Neuronal stem cell (in vitro differentiated cells): ENCODE measurements at regions not wholly inside any gene's neighbourhood (a gene's known extent, or its start where the extent isn't known, plus 50 kb on each side); places are given as distances from the start of the nearest gene placed in this dataset.
"Not testable (repeated sequence)": the region's sequence is repeated elsewhere in the genome, so short reads cannot be mapped to it uniquely, and the experiment has no call there.

Experiments used
- DNase-seq: peaks from one replicate; pipeline ENCODE4 v3.0.0-alpha.2; 2013; ENCODE audit warnings: low spot score
- H2AFZ ChIP-seq: one replicate; pipeline ENCODE4 v1.6.1; 2013; ENCODE audit warnings: mild to moderate bottlenecking, low read length, inconsistent platforms
- H2AK5ac ChIP-seq: 2 replicates; pipeline ENCODE4 v1.6.1; 2013; ENCODE audit warnings: low read depth, mild to moderate bottlenecking, inconsistent platforms, low read length, moderate library complexity, mixed read lengths
- H2BK120ac ChIP-seq: 2 replicates; pipeline ENCODE4 v1.6.1; 2013; ENCODE audit warnings: low read depth, mild to moderate bottlenecking, inconsistent platforms, low read length, moderate library complexity, mixed read lengths
- H2BK12ac ChIP-seq: one replicate; pipeline ENCODE4 v1.6.1; 2013; ENCODE audit warnings: low read length, inconsistent platforms
- H2BK15ac ChIP-seq: 2 replicates; pipeline ENCODE4 v1.6.1; 2013; ENCODE audit warnings: mild to moderate bottlenecking, low read length, inconsistent platforms, mixed read lengths
- H2BK5ac ChIP-seq: one replicate; pipeline ENCODE4 v1.6.1; 2013; ENCODE audit warnings: inconsistent platforms, mild to moderate bottlenecking, low read length, moderate library complexity
- H3K14ac ChIP-seq: one replicate; pipeline ENCODE4 v1.6.1; 2013; ENCODE audit warnings: low read length, inconsistent platforms
- H3K18ac ChIP-seq: 2 replicates; pipeline ENCODE4 v1.6.1; 2013; ENCODE audit warnings: low read length, inconsistent platforms
- H3K23ac ChIP-seq: 2 replicates; pipeline ENCODE4 v1.6.1; 2013; ENCODE audit warnings: low read depth, mild to moderate bottlenecking, mixed read lengths, low read length, inconsistent platforms; ENCODE audit not compliant: poor library complexity
- H3K27ac ChIP-seq: replicated peaks from 3 replicates; pipeline ENCODE4 v1.5.1; 2013; ENCODE audit warnings: low read length, inconsistent platforms
- H3K27me3 ChIP-seq, 3 experiments: 2 replicates each; pipeline ENCODE4 v1.6.1; 2013; ENCODE audit warnings: low read length in 3 of 3, mild to moderate bottlenecking in 2 of 3, inconsistent platforms in 1 of 3, low read depth in 1 of 3, mixed read lengths in 1 of 3, moderate library complexity in 1 of 3; ENCODE audit not compliant: control insufficient read depth in 3 of 3, insufficient read depth in 3 of 3
- H3K36me3 ChIP-seq, 2 donors: replicated peaks in 1 of 2; 2 replicates each; pipeline ENCODE4 v1.6.1; 2013; ENCODE audit warnings: low read length in 2 of 2; ENCODE audit not compliant: control insufficient read depth in 2 of 2, insufficient read depth in 2 of 2
- H3K4ac ChIP-seq: 2 replicates; pipeline ENCODE4 v1.6.1; 2013; ENCODE audit warnings: inconsistent platforms, mild to moderate bottlenecking, low read length, moderate library complexity
- H3K4me1 ChIP-seq, 2 donors: 1 replicate in 1 of 2; 2 replicates in 1 of 2; pipeline ENCODE4 v1.6.1; 2013; ENCODE audit warnings: low read length in 2 of 2, low read depth in 1 of 2; ENCODE audit not compliant: control insufficient read depth in 2 of 2, insufficient read depth in 1 of 2
- H3K4me2 ChIP-seq: one replicate; pipeline ENCODE4 v1.6.1; 2013; ENCODE audit warnings: mild to moderate bottlenecking, low read length, inconsistent platforms; ENCODE audit not compliant: insufficient read depth, poor library complexity, severe bottlenecking
- H3K4me3 ChIP-seq, 2 donors: 2 replicates each; pipeline ENCODE4 v1.5.1; 2013; ENCODE audit warnings: low read length in 2 of 2, mild to moderate bottlenecking in 2 of 2, inconsistent platforms in 1 of 2, moderate library complexity in 1 of 2
- H3K79me1 ChIP-seq: one replicate; pipeline ENCODE4 v1.6.1; 2013; ENCODE audit warnings: low read depth, mild to moderate bottlenecking, inconsistent platforms, low read length, moderate library complexity
- H3K9ac ChIP-seq: one replicate; pipeline ENCODE4 v1.6.1; 2013; ENCODE audit warnings: mild to moderate bottlenecking, low read depth, low read length, inconsistent platforms; ENCODE audit not compliant: poor library complexity
- H3K9me3 ChIP-seq, 2 donors: replicated peaks in 1 of 2; 2 replicates each; pipeline versions ENCODE3 to v1.6.1; 2013; ENCODE audit warnings: low read length in 2 of 2, mild to moderate bottlenecking in 2 of 2, inconsistent platforms in 1 of 2, low read depth in 1 of 2, mixed read lengths in 1 of 2, moderate library complexity in 1 of 2; ENCODE audit not compliant: control insufficient read depth in 2 of 2, insufficient read depth in 1 of 2
- H4K8ac ChIP-seq: one replicate; pipeline ENCODE4 v1.6.1; 2013; ENCODE audit warnings: low read depth, mild to moderate bottlenecking, inconsistent platforms, low read length, moderate library complexity
- H4K91ac ChIP-seq: one replicate; pipeline ENCODE4 v1.6.1; 2013; ENCODE audit warnings: low read length, low read depth, mild to moderate bottlenecking, inconsistent platforms; ENCODE audit not compliant: poor library complexity
- WGBS, 2 donors: extraction: QIAGEN DNeasy Blood & Tissue Kit; methylation state at CpG; one replicate each; pipeline ENCODE4 v1.1.7; 2013; ENCODE audit warnings: missing lambda C conversion rate in 2 of 2, mixed read lengths in 1 of 2; ENCODE audit not compliant: insufficient read length in 2 of 2, insufficient replicate concordance in 1 of 2; ENCODE audit errors: extremely low coverage in 2 of 2; 5-methylcytosine and 5-hydroxymethylcytosine counted together

DNA sequence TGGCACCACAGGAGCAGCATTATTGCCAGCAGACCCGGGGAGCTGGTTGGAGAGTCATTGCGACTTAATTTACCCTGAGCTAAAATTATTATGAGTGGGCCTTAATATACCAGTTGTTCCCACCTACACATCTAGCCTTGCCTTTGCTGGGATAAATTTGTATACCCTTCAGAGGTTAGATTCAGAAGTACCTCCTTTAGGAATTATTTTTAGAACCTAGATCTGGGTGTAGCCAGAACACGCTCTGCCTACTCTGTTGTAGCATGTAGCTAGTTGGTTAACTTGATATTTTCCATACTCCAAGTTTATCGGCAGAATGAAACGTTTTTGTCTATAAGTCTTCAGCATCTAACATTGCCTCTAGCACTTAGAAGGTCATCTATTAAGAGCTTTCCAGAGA, 65.5 kb upstream of the SEC22B start:
- H3K27me3 ChIP-seq, H3K23ac ChIP-seq, H3K4me2 ChIP-seq, H2BK120ac ChIP-seq, H3K27ac ChIP-seq, H3K4me3 ChIP-seq, H4K91ac ChIP-seq, H2BK15ac ChIP-seq, H2AFZ ChIP-seq, H3K18ac ChIP-seq, H3K36me3 ChIP-seq, H2AK5ac ChIP-seq, DNase-seq, H4K8ac ChIP-seq, H3K9me3 ChIP-seq, H3K4me1 ChIP-seq, H3K4ac ChIP-seq, H3K9ac ChIP-seq, H3K14ac ChIP-seq, H3K79me1 ChIP-seq, H2BK5ac ChIP-seq, H2BK12ac ChIP-seq: not testable (repeated sequence)
- WGBS, 2 donors = no CpG with 5 or more reads among the region's 5 CpGs

DNA sequence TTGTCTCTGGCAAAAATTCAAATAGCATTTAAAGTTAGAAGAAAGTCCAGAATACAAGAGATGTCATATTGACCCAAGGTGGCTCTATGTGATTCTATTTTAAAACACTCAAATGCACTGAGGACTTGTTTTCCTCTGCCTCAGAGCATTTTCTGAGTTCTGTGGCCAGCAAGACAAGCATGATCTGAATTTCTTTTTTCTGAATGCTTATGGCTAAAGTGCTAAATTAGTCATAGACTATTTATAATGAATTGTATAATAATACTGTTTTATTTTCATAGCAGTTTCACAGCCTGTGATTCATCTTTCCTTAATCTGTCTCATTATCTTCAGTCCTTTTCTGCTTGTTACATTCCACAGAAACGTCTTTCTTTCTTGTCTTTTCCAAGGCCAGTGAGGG, 63.9 kb upstream of the SEC22B start:
- H2BK120ac ChIP-seq, H3K4me1 ChIP-seq, H3K18ac ChIP-seq, H2AFZ ChIP-seq, H3K14ac ChIP-seq, H3K9me3 ChIP-seq, H2BK12ac ChIP-seq, DNase-seq, H2AK5ac ChIP-seq, H3K4ac ChIP-seq, H3K4me2 ChIP-seq, H4K8ac ChIP-seq, H3K36me3 ChIP-seq, H3K9ac ChIP-seq, H3K4me3 ChIP-seq, H3K23ac ChIP-seq, H4K91ac ChIP-seq, H3K79me1 ChIP-seq, H3K27me3 ChIP-seq, H3K27ac ChIP-seq, H2BK5ac ChIP-seq, H2BK15ac ChIP-seq: not testable (repeated sequence)
- no CpG with 5 or more reads among the region's 1 CpG for WGBS, 2 donors

DNA sequence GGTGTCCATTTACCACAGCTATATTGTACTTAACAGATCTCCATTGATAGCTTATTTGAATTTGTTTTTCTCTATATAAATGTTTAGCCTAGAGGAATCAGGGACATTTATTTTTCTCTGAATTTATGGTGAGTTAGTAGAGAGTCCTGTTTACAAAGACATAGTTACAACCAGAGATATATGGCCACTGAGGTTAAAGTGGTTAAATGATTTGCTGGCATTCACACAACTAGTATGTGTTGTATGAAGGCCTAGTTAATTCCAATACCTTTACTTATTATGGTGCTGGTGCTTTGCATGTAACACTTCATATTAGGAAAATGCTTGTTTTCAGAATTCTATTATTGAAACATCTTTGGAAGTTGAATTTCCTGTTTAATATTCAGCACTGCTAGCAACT, 63.0 kb upstream of the SEC22B start:
- not testable (repeated sequence) for H3K79me1 ChIP-seq, DNase-seq, H2AFZ ChIP-seq, H3K14ac ChIP-seq, H3K4me3 ChIP-seq, H4K91ac ChIP-seq, H3K27me3 ChIP-seq, H4K8ac ChIP-seq, H3K23ac ChIP-seq, H2BK15ac ChIP-seq, H2BK120ac ChIP-seq, H3K4me2 ChIP-seq, H3K4me1 ChIP-seq, H2BK5ac ChIP-seq, H2AK5ac ChIP-seq, H3K9ac ChIP-seq, H3K9me3 ChIP-seq, H2BK12ac ChIP-seq, H3K27ac ChIP-seq, H3K4ac ChIP-seq, H3K36me3 ChIP-seq, H3K18ac ChIP-seq

DNA sequence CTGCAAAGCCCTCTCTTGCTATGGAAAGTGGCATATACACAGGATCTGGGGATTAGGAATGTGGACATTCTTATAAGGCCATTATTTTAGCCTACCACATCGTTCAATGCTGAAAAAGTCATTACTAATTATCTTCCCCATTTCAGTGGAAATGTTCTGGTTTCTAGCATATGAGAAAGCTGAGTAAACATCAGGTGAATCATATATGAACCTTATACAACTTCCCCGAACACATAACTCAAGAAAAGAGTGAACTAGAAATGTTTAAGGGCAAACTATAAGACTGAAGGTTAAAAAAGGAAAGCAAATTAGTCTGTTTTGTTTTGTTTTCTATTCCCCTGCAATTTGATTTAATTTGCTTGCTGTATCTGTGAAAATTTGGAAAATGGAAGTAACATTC, 62.5 kb upstream of the SEC22B start:
- H3K4me3 ChIP-seq, H3K36me3 ChIP-seq, DNase-seq, H3K27me3 ChIP-seq, H3K18ac ChIP-seq, H2BK5ac ChIP-seq, H3K4me2 ChIP-seq, H2AK5ac ChIP-seq, H4K91ac ChIP-seq, H3K4me1 ChIP-seq, H3K9ac ChIP-seq, H2BK15ac ChIP-seq, H2AFZ ChIP-seq, H3K27ac ChIP-seq, H3K4ac ChIP-seq, H3K23ac ChIP-seq, H2BK120ac ChIP-seq, H3K14ac ChIP-seq, H2BK12ac ChIP-seq, H4K8ac ChIP-seq, H3K79me1 ChIP-seq, H3K9me3 ChIP-seq: not testable (repeated sequence)
- WGBS, 2 donors = no CpG with 5 or more reads among the region's 2 CpGs
